ENCODE measurements at regions not wholly inside any gene's neighbourhood (a gene's known extent, or its start where the extent isn't known, plus 50 kb on each side); places are given as distances from the start of the nearest gene placed in this dataset.

DNA sequence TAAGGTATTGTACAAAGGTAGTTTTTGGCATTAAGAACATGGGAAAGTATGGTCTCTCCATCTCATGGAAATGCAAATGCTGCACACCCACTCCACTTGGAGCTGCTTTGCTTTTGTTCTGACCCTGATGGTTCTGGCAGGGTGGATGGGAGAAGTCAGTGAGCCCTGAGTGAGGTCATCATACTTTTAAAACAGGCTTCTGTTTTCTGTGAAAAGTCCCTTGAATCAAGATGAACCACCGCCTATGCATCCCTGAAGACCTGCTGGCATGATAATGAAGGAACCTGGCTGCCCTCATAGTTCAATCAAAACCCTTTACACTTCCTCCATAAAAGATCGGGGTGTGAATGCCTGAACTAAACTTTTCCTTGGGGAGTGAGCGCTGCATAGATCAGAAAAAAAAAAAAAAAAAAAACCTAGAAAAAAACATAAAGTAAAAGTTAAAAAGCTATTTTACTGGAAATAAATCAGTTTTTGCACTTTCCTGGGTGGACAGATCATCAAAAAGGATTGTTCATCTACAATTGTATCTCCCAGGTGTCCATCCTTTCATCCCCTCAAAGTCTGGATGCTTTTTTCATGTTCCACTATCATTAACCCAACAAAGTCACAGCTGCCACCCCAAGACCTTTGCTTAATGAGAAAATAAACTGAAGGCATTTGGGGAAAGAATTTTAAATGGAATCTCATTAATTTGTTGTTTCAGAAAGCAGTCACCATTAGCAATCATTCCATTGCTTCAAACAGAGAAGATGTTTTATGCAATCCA is 728.1 kb upstream of the DDX18 start:
- Histone ChIP-seq H3K27me3 (ENCODE audit: low read depth, low read length) (no peaks in the 10 kb centered on the region), H3K36me3 (replicated peaks; ENCODE audit: low read depth, low read length) (no peaks in the 10 kb centered on the region), H4K20me1 (ENCODE audit: insufficient read depth, low read length) (no peaks in the 10 kb centered on the region), H3K4me1 (ENCODE audit: low read length) (peaks cover 27% of the 10 kb centered on the region), H3K4me3 (ENCODE audit: low read length) (no peak overlapping the region), H3K79me2 (ENCODE audit: low read length) (no peaks in the 10 kb centered on the region), H3K27ac (ENCODE audit: low read length) (no peak overlapping the region), H3K4me2 (ENCODE audit: low read length) (no peak overlapping the region), H2AFZ (ENCODE audit: low read depth, low read length) (no peak overlapping the region), H3K9ac (ENCODE audit: low read length) (no peak overlapping the region), H3K9me3 (ENCODE audit: insufficient read depth, low read length) (no peaks in the 10 kb centered on the region)
- no peak for TF ChIP-seq EZH2phosphoT487 (IDR thresholded peaks at IDR 0.05; ENCODE audit: low read depth)

DNA sequence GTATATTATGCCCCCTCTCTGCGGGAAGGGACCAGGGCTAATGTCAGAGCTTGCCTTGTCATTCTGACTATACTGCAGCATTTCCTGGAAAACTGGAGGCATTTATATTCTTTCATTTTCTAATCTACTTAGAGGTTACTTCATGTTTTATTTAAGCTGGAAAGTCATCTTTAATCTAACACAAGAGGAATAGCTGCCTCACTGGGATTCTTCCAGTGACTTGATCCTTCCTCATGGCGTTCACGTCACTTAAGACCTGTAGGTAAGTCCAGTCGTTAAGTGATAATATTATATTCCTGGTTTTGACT is 727.6 kb upstream of the DDX18 start:
- H3K36me3 ChIP-seq (replicated peaks; ENCODE audit: low read depth, low read length), result no peaks in the 10 kb centered on the region
- H3K4me1 ChIP-seq (ENCODE audit: low read length), result peaks cover 27% of the 10 kb centered on the region
- no peaks in the 10 kb centered on the region for H3K27me3 ChIP-seq (ENCODE audit: low read depth, low read length)
- no peak overlapping the region for H3K4me2 ChIP-seq (ENCODE audit: low read length)
- no peaks in the 10 kb centered on the region for H3K79me2 ChIP-seq (ENCODE audit: low read length)
- no peak overlapping the region for H2AFZ ChIP-seq (ENCODE audit: low read depth, low read length)
- no peak overlapping the region for H3K9ac ChIP-seq (ENCODE audit: low read length)
- no peaks in the 10 kb centered on the region for H4K20me1 ChIP-seq (ENCODE audit: insufficient read depth, low read length)
- no peaks in the 10 kb centered on the region for H3K9me3 ChIP-seq (ENCODE audit: insufficient read depth, low read length)
- TF ChIP-seq, protein P1, sequence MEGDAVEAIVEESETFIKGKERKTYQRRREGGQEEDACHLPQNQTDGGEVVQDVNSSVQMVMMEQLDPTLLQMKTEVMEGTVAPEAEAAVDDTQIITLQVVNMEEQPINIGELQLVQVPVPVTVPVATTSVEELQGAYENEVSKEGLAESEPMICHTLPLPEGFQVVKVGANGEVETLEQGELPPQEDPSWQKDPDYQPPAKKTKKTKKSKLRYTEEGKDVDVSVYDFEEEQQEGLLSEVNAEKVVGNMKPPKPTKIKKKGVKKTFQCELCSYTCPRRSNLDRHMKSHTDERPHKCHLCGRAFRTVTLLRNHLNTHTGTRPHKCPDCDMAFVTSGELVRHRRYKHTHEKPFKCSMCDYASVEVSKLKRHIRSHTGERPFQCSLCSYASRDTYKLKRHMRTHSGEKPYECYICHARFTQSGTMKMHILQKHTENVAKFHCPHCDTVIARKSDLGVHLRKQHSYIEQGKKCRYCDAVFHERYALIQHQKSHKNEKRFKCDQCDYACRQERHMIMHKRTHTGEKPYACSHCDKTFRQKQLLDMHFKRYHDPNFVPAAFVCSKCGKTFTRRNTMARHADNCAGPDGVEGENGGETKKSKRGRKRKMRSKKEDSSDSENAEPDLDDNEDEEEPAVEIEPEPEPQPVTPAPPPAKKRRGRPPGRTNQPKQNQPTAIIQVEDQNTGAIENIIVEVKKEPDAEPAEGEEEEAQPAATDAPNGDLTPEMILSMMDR (IDR thresholded peaks at IDR 0.05; ENCODE audit: low read depth, low read length), result no peak
- TF ChIP-seq EZH2phosphoT487 (IDR thresholded peaks at IDR 0.05; ENCODE audit: low read depth), result no peak
- no peak overlapping the region for H3K27ac ChIP-seq (ENCODE audit: low read length)
- no peak overlapping the region for H3K4me3 ChIP-seq (ENCODE audit: low read length)

DNA sequence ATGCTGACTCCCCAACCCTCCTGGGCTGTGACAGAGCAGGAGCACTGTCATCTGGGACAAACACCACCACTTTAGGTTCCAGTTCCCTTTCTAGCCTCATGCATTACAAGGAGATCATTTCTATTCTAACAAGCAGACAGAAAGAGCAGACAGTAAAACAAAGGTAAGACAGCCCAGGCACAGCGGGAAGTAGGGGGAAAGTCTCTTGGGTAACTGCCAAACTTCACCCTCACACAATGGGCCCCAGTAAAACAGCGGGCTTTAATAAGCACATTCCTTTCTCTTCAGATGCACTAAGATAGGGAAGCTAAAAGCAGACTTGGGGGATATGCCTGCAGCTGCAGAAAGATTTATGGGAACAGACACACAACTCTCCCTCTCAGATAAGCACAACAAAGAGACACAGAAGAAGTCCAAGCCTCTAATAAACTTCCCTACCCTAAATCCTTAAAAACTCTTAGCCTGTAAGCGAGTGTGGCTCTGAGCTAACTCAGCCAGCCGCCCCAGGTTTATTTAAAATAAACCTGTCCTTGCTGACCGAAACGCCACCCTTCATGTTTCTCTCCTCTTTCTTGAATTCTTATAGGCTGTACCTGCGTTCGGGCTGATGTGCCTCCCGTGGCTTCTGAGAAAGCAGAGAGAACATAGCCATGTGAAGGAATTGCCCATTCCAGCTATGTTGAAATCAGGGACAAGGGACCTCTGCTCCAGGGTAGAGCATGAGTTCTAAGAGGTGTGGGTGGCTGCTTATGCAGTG is 726.8 kb upstream of the DDX18 start:
- Histone ChIP-seq H2AFZ (ENCODE audit: low read depth, low read length) (no peak overlapping the region), H3K9me3 (ENCODE audit: insufficient read depth, low read length) (no peaks in the 10 kb centered on the region), H3K4me1 (ENCODE audit: low read length) (peaks cover 27% of the 10 kb centered on the region), H3K9ac (ENCODE audit: low read length) (no peak overlapping the region), H3K4me3 (ENCODE audit: low read length) (no peak overlapping the region), H3K79me2 (ENCODE audit: low read length) (no peaks in the 10 kb centered on the region), H3K4me2 (ENCODE audit: low read length) (no peak overlapping the region), H4K20me1 (ENCODE audit: insufficient read depth, low read length) (no peaks in the 10 kb centered on the region), H3K36me3 (replicated peaks; ENCODE audit: low read depth, low read length) (no peaks in the 10 kb centered on the region), H3K27ac (ENCODE audit: low read length) (no peak overlapping the region), H3K27me3 (ENCODE audit: low read depth, low read length) (no peaks in the 10 kb centered on the region)
- TF ChIP-seq EZH2phosphoT487 (IDR thresholded peaks at IDR 0.05; ENCODE audit: low read depth), result no peak
- TF ChIP-seq, protein P1 (IDR thresholded peaks at IDR 0.05; ENCODE audit: low read depth, low read length), result no peak

DNA sequence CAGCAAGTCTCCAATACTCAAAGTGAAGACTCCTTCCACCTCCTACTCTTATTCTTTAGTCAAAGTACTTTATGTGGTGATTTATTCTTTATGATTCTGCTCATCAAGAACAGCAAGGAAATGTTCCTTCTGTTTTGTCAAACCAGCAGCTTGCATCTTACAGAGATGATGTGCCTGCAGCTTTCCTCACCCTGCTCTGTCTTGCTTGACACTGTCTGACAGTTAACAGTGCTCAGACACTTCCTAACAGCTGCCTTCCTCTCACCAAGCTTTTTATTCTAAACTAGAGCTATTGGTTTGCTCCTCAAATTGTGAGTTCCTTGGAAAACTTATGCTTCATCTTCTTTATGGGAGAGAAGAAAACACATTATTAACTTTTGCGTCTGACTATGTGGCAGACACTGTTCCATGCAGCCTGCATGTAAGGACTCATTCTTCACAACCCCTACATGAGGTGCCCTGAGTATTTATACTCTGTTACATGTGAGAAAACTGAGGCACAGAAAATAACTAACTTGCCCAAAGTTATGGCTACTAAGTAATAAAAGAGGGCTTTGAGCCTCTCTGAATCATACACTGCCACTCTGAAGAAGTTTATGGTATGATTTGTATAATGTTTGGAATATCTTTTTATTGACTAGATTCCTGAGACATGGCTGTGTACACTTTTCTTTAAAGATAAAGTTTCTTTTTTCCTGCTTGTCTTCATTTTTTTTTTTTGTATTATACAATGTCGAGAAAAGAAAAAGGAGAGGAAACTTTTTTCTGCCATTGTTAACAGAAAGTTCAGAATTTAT is 723.3 kb upstream of the DDX18 start:
- Histone ChIP-seq H3K79me2 (ENCODE audit: low read length) (no peaks in the 10 kb centered on the region), H4K20me1 (ENCODE audit: insufficient read depth, low read length) (no peaks in the 10 kb centered on the region), H3K9me3 (ENCODE audit: insufficient read depth, low read length) (no peaks in the 10 kb centered on the region), H3K9ac (ENCODE audit: low read length) (no peak overlapping the region), H3K36me3 (replicated peaks; ENCODE audit: low read depth, low read length) (no peaks in the 10 kb centered on the region), H3K4me2 (ENCODE audit: low read length) (no peak overlapping the region), H3K27ac (ENCODE audit: low read length) (no peak overlapping the region), H3K27me3 (ENCODE audit: low read depth, low read length) (no peaks in the 10 kb centered on the region), H3K4me1 (ENCODE audit: low read length) (peaks cover 16% of the 10 kb centered on the region), H2AFZ (ENCODE audit: low read depth, low read length) (no peak overlapping the region), H3K4me3 (ENCODE audit: low read length) (no peak overlapping the region)
- no peak for TF ChIP-seq EZH2phosphoT487 (IDR thresholded peaks at IDR 0.05; ENCODE audit: low read depth)
- TF ChIP-seq, protein P1 (IDR thresholded peaks at IDR 0.05; ENCODE audit: low read depth, low read length), result no peak

All from OCI-LY3 (cell line).